GM10248 (cell line): ENCODE measurements at regions not wholly inside any gene's neighbourhood (a gene's known extent, or its start where the extent isn't known, plus 50 kb on each side); places are given as distances from the start of the nearest gene placed in this dataset.
"Not testable (repeated sequence)": the region's sequence is repeated elsewhere in the genome, so short reads cannot be mapped to it uniquely, and the experiment has no call there.

Experiments used
- CTCF ChIA-PET: fragments of 300-600 bp; sonication (Branson Sonifier 250); formaldehyde crosslinking; extraction: SDS; loops from one replicate; lab custom pipeline; 2021; ENCODE audit warnings: antibody characterized with exemption; lab: Yijun Ruan, JAX
- POLR2A ChIA-PET: fragments of 350-650 bp; sonication (Branson Sonifier 250); formaldehyde crosslinking; extraction: SDS; loops from one replicate; lab custom pipeline; 2020; ENCODE audit warnings: antibody characterized with exemption; lab: Yijun Ruan, JAX
- DNase-seq: peaks from one replicate; pipeline ENCODE4 v3.0.0; 2012; ENCODE audit errors: extremely low spot score
- TF ChIP-seq, protein P1 (sequence below): IDR thresholded peaks from 2 replicates; pipeline ENCODE4 v1.5.1; 2012; ENCODE audit warnings: mild to moderate bottlenecking, low read depth; ENCODE audit errors: extremely low read depth, missing control alignments, control extremely low read depth

DNA sequence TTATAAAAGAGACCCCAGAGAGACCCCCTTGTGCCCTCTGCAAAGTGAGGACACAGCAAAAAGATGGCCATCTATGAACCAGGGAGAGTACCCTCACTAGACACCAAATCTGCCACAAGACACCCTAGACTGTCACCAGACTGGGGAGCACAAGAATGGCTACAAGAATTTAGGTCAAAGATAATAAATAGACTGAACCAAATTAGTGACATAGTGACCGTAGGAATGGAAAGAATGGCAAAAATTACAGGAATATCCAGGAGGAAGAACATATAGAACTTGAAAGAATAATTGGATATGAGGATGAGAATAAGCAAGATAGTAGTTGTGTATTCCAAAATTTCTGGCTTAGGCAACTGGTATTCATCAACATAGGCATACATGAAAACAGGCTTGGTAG, 235.0 kb downstream of the NNT start:
- ChIA-PET POLR2A (no interaction called here), CTCF (no interaction called here)
- TF ChIP-seq, protein P1, sequence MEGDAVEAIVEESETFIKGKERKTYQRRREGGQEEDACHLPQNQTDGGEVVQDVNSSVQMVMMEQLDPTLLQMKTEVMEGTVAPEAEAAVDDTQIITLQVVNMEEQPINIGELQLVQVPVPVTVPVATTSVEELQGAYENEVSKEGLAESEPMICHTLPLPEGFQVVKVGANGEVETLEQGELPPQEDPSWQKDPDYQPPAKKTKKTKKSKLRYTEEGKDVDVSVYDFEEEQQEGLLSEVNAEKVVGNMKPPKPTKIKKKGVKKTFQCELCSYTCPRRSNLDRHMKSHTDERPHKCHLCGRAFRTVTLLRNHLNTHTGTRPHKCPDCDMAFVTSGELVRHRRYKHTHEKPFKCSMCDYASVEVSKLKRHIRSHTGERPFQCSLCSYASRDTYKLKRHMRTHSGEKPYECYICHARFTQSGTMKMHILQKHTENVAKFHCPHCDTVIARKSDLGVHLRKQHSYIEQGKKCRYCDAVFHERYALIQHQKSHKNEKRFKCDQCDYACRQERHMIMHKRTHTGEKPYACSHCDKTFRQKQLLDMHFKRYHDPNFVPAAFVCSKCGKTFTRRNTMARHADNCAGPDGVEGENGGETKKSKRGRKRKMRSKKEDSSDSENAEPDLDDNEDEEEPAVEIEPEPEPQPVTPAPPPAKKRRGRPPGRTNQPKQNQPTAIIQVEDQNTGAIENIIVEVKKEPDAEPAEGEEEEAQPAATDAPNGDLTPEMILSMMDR = no peak
- no peak for DNase-seq

DNA sequence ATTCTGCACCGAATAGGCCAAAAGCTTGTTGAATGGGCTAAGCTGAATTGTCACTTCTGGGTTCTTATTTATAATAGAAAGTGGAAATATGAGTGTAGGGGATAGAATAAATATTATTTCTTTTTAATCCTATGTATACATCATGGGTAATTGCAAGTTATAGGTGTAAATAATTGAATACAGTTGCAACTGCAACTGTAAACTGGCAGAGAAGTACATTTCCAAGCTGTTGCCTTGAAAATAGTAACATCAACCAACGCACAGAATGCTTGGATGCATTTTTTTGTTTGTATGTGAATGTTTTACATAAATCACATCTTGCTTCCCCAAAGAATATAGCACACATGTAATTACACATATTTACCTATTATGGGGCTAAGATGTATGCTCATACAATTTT, 234.1 kb downstream of the NNT start:
- POLR2A ChIA-PET = no interaction called here
- no peak for DNase-seq
- TF ChIP-seq, protein P1 = no peak
- CTCF ChIA-PET = no interaction called here

DNA sequence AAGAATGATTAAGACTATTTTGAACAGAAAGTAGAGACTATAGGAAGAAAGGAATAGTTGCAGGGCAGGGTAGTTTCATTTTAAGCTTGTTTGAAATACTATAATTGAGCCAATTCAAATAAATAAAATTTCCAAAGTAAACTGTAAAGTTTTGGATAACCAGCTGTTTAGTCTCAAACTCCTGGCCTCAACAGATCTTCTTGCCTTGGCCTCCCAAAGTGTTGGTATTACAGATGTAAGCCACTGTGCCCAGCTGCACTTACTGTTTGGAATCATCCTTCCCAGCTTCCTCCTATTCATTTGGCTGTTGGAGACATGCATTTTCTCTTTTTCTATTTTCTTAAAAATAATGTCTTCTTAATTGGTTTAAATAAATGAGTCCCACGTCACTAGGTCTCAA, 231.0 kb downstream of the NNT start:
- ChIA-PET CTCF (interaction anchor here (1.1 to 3.9 kb wide), 2 partner anchors 9 to 15 kb away, joined by 3 to 11 read pairs; no protein-coding TSS in a partner anchor), POLR2A (no interaction called here)
- TF ChIP-seq, protein P1 = no peak
- DNase-seq = no peak

DNA sequence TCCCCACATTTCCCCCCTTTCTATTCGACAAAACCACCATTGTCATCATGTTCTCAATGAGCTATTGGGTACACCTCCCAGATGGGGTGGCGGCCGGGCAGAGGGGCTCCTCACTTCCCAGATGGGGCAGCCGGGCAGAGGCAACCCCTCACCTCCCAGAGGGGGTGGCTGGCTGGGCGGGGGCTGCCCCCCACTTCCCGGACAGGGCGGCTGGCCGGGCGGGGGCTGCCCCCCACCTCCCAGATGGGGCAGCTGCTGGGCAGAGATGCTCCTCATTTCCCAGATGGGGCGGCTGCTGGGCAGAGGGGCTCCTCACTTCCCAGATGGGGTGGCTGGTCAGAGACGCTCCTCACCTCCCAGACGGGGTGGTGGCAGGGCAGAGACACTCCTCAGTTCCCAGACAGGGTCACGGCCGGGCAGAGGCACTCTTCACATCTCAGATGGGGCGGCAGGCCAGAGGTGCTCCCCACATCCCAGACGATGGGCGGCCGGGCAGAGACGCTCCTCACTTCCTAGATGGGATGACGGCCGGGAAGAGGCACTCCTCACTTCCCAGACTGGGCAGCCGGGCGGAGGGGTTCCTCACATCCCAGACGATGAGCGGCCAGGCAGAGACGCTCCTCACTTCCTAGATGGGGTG, 221.5 kb downstream of the NNT start:
- CTCF ChIA-PET, DNase-seq, POLR2A ChIA-PET: not testable (repeated sequence)

DNA sequence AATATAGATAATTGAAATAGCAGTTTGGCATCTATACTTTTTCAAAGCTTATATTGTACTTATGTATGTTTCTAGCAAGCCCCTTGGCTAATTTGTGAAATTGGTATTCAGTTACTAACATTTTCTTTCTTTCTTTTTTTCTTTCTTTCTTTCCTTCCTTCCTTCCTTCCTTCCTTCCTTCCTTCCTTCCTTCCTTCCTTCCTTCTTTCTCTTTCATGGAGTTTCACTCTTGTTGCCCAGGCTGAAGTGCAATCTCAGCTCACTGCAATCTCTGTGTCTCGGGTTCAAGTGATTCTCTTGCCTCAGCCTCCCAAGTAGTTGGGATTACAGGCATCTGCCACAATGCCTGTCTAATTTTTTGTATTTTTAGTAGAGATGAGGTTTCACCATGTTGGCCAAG, 215.4 kb downstream of the NNT start:
- DNase-seq, POLR2A ChIA-PET, CTCF ChIA-PET: not testable (repeated sequence)

DNA sequence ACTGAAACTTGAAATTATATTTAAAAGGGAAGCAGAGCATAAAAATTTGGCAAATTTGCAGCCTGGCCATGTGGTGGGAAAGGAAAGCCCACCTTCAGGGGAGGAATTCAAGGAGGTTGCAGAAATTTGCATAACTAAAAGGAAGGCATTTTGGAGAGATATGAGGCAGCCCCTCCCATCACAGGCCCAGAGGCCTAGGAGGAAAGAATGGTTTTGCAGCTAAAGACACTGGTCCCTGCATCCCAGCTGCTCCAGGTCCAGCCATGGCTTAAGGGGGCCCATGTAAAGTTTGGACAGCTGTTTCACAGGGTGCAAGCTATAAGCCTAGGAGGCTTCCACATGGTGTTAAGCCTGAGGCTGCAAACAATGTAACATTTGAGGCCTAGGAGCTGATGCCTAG, 212.5 kb downstream of the NNT start:
- CTCF ChIA-PET = interaction anchor here (1.2 kb wide), 1 partner anchor 9 kb away, joined by 3 read pairs; no protein-coding TSS in a partner anchor
- DNase-seq = no peak
- POLR2A ChIA-PET = no interaction called here
- TF ChIP-seq, protein P1 = no peak

DNA sequence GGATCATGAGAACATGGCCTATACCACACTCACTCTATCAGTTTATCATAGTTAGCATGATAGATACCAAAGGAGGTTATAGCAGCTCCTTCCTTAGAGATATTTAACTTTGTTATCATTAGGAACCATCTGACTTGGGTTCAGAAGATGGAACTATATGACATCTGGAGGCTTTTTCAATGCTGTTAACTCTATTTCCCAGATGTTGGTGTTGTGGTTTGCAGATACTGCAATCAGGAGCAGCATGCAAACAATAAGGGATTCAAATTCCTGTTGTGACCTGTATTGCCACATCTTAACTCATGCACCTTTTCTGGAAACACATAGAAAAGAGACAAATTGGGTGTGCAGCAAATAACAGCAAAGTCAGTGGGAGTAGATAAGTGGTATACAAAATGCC, 201.7 kb downstream of the NNT start:
- TF ChIP-seq, protein P1 = no peak
- CTCF ChIA-PET = no interaction called here
- no peak for DNase-seq
- POLR2A ChIA-PET = no interaction called here

DNA sequence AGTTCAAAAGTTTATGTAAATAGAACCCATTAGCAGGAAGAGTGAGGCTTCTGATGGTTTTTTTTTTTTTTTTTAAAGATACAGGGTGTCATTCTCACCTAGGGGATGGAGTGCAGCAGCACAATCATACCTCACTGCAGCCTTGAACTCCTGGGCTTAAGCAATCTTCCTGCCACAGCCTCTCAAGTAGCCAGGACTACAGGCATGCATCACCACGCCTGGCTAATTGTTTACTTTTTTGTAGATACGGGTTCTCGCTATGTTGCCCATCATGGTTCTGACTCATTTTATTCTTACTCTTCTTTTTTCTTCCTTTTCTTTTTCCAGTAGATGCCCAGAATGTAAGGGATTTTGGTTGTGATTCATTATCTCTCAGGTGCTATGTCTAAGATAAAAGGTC, 201.1 kb downstream of the NNT start:
- no peak for DNase-seq
- ChIA-PET CTCF (no interaction called here), POLR2A (no interaction called here)
- TF ChIP-seq, protein P1 = no peak
